ENCODE measurements at regions not wholly inside any gene's neighbourhood (a gene's known extent, or its start where the extent isn't known, plus 50 kb on each side); places are given as distances from the start of the nearest gene placed in this dataset.

DNA sequence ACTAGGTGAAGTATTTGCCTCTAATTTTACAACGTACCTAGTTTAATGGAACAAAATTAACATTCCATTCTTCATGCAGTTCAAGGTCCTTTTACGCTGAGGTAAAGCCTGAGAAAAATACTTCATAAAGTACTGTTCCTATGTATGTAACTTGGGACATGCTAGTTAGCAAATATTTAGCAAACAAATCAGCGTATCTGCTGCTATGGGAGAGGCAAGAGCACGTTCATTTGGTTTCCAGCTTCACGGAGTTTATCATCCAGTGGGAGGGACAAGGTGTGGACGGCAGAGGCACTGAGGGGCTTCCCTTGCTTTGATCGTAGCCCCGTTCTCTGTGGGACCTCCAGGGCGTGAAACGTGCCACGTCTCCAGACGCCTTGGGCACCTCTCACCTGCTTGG lies 248.8 kb downstream of the IRS2 start:
- TF ChIP-seq, protein P1, sequence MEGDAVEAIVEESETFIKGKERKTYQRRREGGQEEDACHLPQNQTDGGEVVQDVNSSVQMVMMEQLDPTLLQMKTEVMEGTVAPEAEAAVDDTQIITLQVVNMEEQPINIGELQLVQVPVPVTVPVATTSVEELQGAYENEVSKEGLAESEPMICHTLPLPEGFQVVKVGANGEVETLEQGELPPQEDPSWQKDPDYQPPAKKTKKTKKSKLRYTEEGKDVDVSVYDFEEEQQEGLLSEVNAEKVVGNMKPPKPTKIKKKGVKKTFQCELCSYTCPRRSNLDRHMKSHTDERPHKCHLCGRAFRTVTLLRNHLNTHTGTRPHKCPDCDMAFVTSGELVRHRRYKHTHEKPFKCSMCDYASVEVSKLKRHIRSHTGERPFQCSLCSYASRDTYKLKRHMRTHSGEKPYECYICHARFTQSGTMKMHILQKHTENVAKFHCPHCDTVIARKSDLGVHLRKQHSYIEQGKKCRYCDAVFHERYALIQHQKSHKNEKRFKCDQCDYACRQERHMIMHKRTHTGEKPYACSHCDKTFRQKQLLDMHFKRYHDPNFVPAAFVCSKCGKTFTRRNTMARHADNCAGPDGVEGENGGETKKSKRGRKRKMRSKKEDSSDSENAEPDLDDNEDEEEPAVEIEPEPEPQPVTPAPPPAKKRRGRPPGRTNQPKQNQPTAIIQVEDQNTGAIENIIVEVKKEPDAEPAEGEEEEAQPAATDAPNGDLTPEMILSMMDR (optimal IDR thresholded peaks at IDR 0.05 in 1 of 3, IDR thresholded peaks at IDR 0.05 in 1 of 3, conservative IDR thresholded peaks at IDR 0.05 in 1 of 3; ENCODE audit: extremely low read depth in 1 of 3, insufficient read depth in 2 of 3, low read length in 3 of 3): no peak
- no peak for TF ChIP-seq EZH2 (IDR thresholded peaks at IDR 0.05; ENCODE audit: low read length)
